Left kidney (tissue), 1 donor: ENCODE measurements at regions not wholly inside any gene's neighbourhood (a gene's known extent, or its start where the extent isn't known, plus 50 kb on each side); places are given as distances from the start of the nearest gene placed in this dataset.
"Not testable (repeated sequence)": the region's sequence is repeated elsewhere in the genome, so short reads cannot be mapped to it uniquely, and the experiment has no call there.

ENCODE experiments used
- DNase-seq: peaks from one replicate; pipeline ENCODE4 v3.0.0-alpha.2; 2013

GRCh38 chr10:125451319-125451718, 231.6 kb downstream of the TEX36 start:
- DNase-seq: peak; percentile 49

- DNase-seq: no peak
Observed at GRCh38 chr10:125450218-125450617, 232.7 kb downstream of the TEX36 start.

- DNase-seq: no peak
Observed at GRCh38 chr10:125449571-125449970, 233.4 kb downstream of the TEX36 start.

GRCh38 chr10:125448596-125448995, 234.4 kb downstream of the TEX36 start:
- no peak for DNase-seq

- no peak for DNase-seq
Observed at GRCh38 chr10:125444790-125445189, 238.2 kb downstream of the TEX36 start.

- no peak for DNase-seq
Observed at GRCh38 chr10:125442856-125443540, 240.0 kb downstream of the TEX36 start.

GRCh38 chr10:125441151-125441550, 241.8 kb downstream of the TEX36 start:
- no peak for DNase-seq

GRCh38 chr10:125431149-125431548, 251.8 kb downstream of the TEX36 start:
- no peak for DNase-seq

- no peak for DNase-seq
Observed at GRCh38 chr10:125428054-125428453, 254.9 kb downstream of the TEX36 start.

GRCh38 chr10:125424191-125424847, 258.6 kb downstream of the TEX36 start:
- no peak for DNase-seq

GRCh38 chr10:125423569-125423968, 259.4 kb downstream of the TEX36 start:
- no peak for DNase-seq

- DNase-seq: no peak
Observed at GRCh38 chr10:125419831-125420230, 259.5 kb upstream of the CTBP2 start.

- DNase-seq: no peak
Observed at GRCh38 chr10:125419146-125419545, 258.8 kb upstream of the CTBP2 start.

- DNase-seq: no peak
Observed at GRCh38 chr10:125417605-125418004, 257.2 kb upstream of the CTBP2 start.

GRCh38 chr10:125415964-125416363, 255.6 kb upstream of the CTBP2 start:
- DNase-seq: no peak

GRCh38 chr10:125415006-125415633, 254.8 kb upstream of the CTBP2 start:
- no peak for DNase-seq

GRCh38 chr10:125411724-125412123, 251.4 kb upstream of the CTBP2 start:
- no peak for DNase-seq

GRCh38 chr10:125409756-125410155, 249.4 kb upstream of the CTBP2 start:
- DNase-seq: no peak

GRCh38 chr10:125407557-125407956, 247.2 kb upstream of the CTBP2 start:
- no peak for DNase-seq

GRCh38 chr10:125407000-125407502, 246.7 kb upstream of the CTBP2 start:
- DNase-seq: no peak

GRCh38 chr10:125404902-125405301, 244.5 kb upstream of the CTBP2 start:
- not testable (repeated sequence) for DNase-seq

GRCh38 chr10:125401462-125401861, 241.1 kb upstream of the CTBP2 start:
- DNase-seq: no peak

GRCh38 chr10:125399289-125399688, 238.9 kb upstream of the CTBP2 start:
- no peak for DNase-seq
